SK-N-SH treated with all-trans-retinoic acid at 6 μM for 48 hours (cell line): ENCODE measurements at regions not wholly inside any gene's neighbourhood (a gene's known extent, or its start where the extent isn't known, plus 50 kb on each side); places are given as distances from the start of the nearest gene placed in this dataset.

ENCODE experiments used
- ATAC-seq: fragments of 200-7000 bp; cut with Tn5 transposase; 3 replicates; pipeline ENCODE4 v1.9.1; 2020; ENCODE audit warnings: mild to moderate bottlenecking, moderate library complexity
- ARNTL ChIP-seq: fragments of 450-650 bp; formaldehyde crosslinking; IDR thresholded peaks from 2 replicates; pipeline ENCODE4 v1.5.0; 2020; ENCODE audit warnings: low read depth, mild to moderate bottlenecking, moderate library complexity, borderline replicate concordance
- BACH2 ChIP-seq: fragments of 250-450 bp; sonication (Bioruptor Pico); IDR thresholded peaks from 2 replicates; pipeline ENCODE4 v1.9.0; 2021; ENCODE audit warnings: mild to moderate bottlenecking, borderline replicate concordance
- CREB5 ChIP-seq: fragments of 250-450 bp; sonication (Bioruptor Pico); IDR thresholded peaks from 2 replicates; pipeline ENCODE4 v1.5.1; 2020; ENCODE audit warnings: low read depth, mild to moderate bottlenecking, moderate library complexity
- CSDC2 ChIP-seq: fragments of 250-450 bp; sonication (Bioruptor Pico); IDR thresholded peaks from 2 replicates; pipeline ENCODE4 v1.5.0; 2020; ENCODE audit warnings: mild to moderate bottlenecking, moderate library complexity
- ESRRG ChIP-seq: fragments of 250-450 bp; sonication (Bioruptor Pico); IDR thresholded peaks from 2 replicates; pipeline ENCODE4 v1.6.1; 2021; ENCODE audit warnings: mild to moderate bottlenecking
- GLIS3 ChIP-seq: fragments of 250-450 bp; sonication (Bioruptor Pico); IDR thresholded peaks from 2 replicates; pipeline ENCODE4 v1.5.0; 2020; ENCODE audit warnings: mild to moderate bottlenecking, moderate library complexity
- ISL1 ChIP-seq: fragments of 250-450 bp; sonication (Bioruptor Pico); IDR thresholded peaks from 2 replicates; pipeline ENCODE4 v2.1.2; 2022; ENCODE audit warnings: mild to moderate bottlenecking, moderate library complexity
- PATZ1 ChIP-seq: fragments of 250-450 bp; sonication (Bioruptor Pico); IDR thresholded peaks from 2 replicates; pipeline ENCODE4 v1.8.0; 2020; ENCODE audit warnings: mild to moderate bottlenecking, moderate library complexity, borderline replicate concordance
- POU6F1 ChIP-seq: fragments of 250-450 bp; sonication (Bioruptor Pico); IDR thresholded peaks from 2 replicates; pipeline ENCODE4 v1.8.0; 2021; ENCODE audit warnings: low read depth, mild to moderate bottlenecking, moderate library complexity, borderline replicate concordance
- RARB ChIP-seq: fragments of 250-450 bp; sonication (Bioruptor Pico); IDR thresholded peaks from 2 replicates; pipeline ENCODE4 v1.8.0; 2021; ENCODE audit warnings: mild to moderate bottlenecking, moderate library complexity
- SNAI2 ChIP-seq: fragments of 250-450 bp; sonication (Bioruptor Pico); IDR thresholded peaks from 2 replicates; pipeline ENCODE4 v1.5.0; 2020; ENCODE audit warnings: mild to moderate bottlenecking, moderate library complexity
- TCF4 ChIP-seq: fragments of 250-450 bp; sonication (Bioruptor Pico); IDR thresholded peaks from 2 replicates; pipeline ENCODE4 v1.8.0; 2021; ENCODE audit warnings: mild to moderate bottlenecking, moderate library complexity, borderline replicate concordance
- TOX ChIP-seq: fragments of 250-450 bp; sonication (Bioruptor Pico); IDR thresholded peaks from 2 replicates; pipeline ENCODE4 v1.8.0; 2021; ENCODE audit warnings: mild to moderate bottlenecking, moderate library complexity, borderline replicate concordance
- TSHZ2 ChIP-seq: fragments of 250-450 bp; sonication (Bioruptor Pico); IDR thresholded peaks from 2 replicates; pipeline ENCODE4 v1.5.0; 2020; ENCODE audit warnings: mild to moderate bottlenecking, moderate library complexity
- ZC3H10 ChIP-seq: fragments of 250-450 bp; sonication (Bioruptor Pico); IDR thresholded peaks from 2 replicates; pipeline ENCODE4 v1.5.1; 2021; ENCODE audit warnings: mild to moderate bottlenecking, moderate library complexity
- ZFP3 ChIP-seq: fragments of 250-450 bp; sonication (Bioruptor Pico); IDR thresholded peaks from 2 replicates; pipeline ENCODE4 v1.5.0; 2020; ENCODE audit warnings: mild to moderate bottlenecking, moderate library complexity
- ZFP30 ChIP-seq: fragments of 450-650 bp; formaldehyde crosslinking; IDR thresholded peaks from 2 replicates; pipeline ENCODE4 v1.5.0; 2022; ENCODE audit warnings: mild to moderate bottlenecking, moderate library complexity
- ZNF565 ChIP-seq: fragments of 450-650 bp; formaldehyde crosslinking; conservative IDR thresholded peaks from 2 replicates; pipeline ENCODE4 v1.5.0; 2020; ENCODE audit warnings: low read depth, mild to moderate bottlenecking, moderate library complexity
- ZNF70 ChIP-seq: fragments of 450-650 bp; formaldehyde crosslinking; IDR thresholded peaks from 2 replicates; pipeline ENCODE4 v1.5.0; 2020; ENCODE audit warnings: mild to moderate bottlenecking, moderate library complexity
- ZNF8 ChIP-seq: fragments of 450-650 bp; formaldehyde crosslinking; IDR thresholded peaks from 2 replicates; pipeline ENCODE4 v1.5.0; 2020; ENCODE audit warnings: mild to moderate bottlenecking, moderate library complexity
- TF ChIP-seq, protein P1 (sequence below): fragments of 250-450 bp; sonication (Bioruptor Pico); IDR thresholded peaks from 2 replicates; pipeline ENCODE4 v1.5.1; 2021; ENCODE audit warnings: mild to moderate bottlenecking, moderate library complexity

DNA sequence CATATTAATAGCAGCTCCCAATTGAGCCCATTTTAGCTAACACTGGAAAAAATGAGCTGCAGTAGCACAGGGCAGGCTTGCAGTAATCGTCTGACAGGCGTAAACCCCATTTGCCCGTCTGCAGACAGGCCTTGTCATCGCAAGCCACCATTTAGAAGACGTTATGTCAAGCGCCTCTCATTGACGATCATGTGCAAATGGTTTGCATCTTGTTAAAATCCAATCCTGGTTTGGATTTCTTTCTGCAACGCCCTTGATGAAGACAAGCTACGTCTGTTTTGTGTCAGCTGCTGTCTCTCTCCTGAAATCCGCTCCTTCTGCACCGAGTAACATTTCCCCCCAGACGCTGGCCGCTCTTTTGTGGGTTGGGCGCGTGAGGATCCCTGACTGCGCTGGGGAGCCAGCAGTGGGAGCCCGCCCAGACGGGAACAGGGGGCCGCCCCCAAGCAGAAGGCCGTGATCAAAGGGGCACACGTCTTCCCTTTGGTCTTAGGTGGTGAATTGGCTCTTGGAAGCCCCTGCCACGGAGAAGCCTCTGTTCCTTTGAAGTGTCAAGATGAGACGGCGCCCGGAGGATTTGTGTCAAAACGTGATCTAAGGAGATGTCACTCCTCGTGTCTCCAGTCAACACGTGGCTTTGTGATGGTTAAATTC lies 84.2 kb upstream of the GPC1 start:
- peak; percentile 53 for ATAC-seq
- TF ChIP-seq ZFP3 (no peak), TCF4 (CRISPR knock-in tag) (peak; percentile 31; the same call in 1 of the 2 replicates), ESRRG (no peak), ZC3H10 (CRISPR knock-in tag) (no peak), BACH2 (no peak), CSDC2 (CRISPR knock-in tag) (no peak), ZFP30 (CRISPR knock-in tag) (no peak), SNAI2 (CRISPR knock-in tag) (no peak), TSHZ2 (CRISPR knock-in tag) (no peak), ARNTL (CRISPR knock-in tag) (no peak), RARB (CRISPR knock-in tag) (no peak), ISL1 (CRISPR knock-in tag) (peak; percentile 29)
- TF ChIP-seq, all 23 proteins: peak for 2

DNA sequence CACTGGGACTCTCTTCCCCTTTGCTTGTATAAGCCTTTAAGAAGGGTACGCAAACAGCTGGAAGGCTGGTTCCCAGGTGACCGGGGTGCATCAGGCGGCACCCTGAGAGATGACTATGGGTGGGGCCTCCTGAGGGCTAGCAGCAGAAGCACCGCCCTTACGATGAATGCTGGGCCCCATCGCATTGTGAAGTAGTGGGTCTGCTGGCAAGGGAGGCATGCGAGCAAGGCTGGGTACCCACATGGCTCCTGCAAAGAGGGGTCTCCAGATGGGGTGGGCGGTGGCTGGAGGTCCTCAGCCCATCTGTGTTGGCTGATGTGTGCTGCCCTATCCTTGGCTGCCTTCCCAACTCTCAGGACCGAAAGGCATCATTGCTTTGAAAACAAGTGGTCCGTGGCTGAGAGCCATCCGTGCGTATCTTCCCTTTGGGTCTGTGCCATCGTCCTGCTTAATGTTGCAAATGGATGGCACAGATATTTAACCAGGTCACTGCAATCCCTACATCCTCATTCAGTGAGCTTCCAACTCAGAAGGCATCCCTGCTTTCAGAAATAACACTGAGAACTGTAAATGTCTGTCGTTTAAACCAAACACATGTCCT lies 83.5 kb upstream of the GPC1 start:
- TF ChIP-seq CSDC2 (CRISPR knock-in tag), result no peak
- TF ChIP-seq TOX (CRISPR knock-in tag), result no peak
- no peak for TF ChIP-seq ZNF8
- no peak for TF ChIP-seq CREB5 (CRISPR knock-in tag)
- no peak for TF ChIP-seq PATZ1 (CRISPR knock-in tag)
- TF ChIP-seq ZNF70 (CRISPR knock-in tag), result no peak
- TF ChIP-seq POU6F1 (CRISPR knock-in tag), result no peak
- TF ChIP-seq ARNTL (CRISPR knock-in tag), result no peak
- no peak for TF ChIP-seq SNAI2 (CRISPR knock-in tag)
- TF ChIP-seq BACH2, result no peak
- TF ChIP-seq, protein P1, sequence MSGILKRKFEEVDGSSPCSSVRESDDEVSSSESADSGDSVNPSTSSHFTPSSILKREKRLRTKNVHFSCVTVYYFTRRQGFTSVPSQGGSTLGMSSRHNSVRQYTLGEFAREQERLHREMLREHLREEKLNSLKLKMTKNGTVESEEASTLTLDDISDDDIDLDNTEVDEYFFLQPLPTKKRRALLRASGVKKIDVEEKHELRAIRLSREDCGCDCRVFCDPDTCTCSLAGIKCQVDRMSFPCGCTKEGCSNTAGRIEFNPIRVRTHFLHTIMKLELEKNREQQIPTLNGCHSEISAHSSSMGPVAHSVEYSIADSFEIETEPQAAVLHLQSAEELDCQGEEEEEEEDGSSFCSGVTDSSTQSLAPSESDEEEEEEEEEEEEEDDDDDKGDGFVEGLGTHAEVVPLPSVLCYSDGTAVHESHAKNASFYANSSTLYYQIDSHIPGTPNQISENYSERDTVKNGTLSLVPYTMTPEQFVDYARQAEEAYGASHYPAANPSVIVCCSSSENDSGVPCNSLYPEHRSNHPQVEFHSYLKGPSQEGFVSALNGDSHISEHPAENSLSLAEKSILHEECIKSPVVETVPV (CRISPR knock-in tag), result no peak
- TF ChIP-seq ZNF565, result no peak
- peak; percentile 14; the same call in 1 of the 3 replicates for ATAC-seq

- TF ChIP-seq POU6F1 (CRISPR knock-in tag) (no peak), ZC3H10 (CRISPR knock-in tag) (no peak), ARNTL (CRISPR knock-in tag) (no peak), GLIS3 (CRISPR knock-in tag) (no peak), CSDC2 (CRISPR knock-in tag) (no peak), ESRRG (no peak)
- TF ChIP-seq, protein P1 (CRISPR knock-in tag), result no peak
- ATAC-seq, result no peak
Observed at GRCh38 chr2:240353086-240353798, 82.2 kb upstream of the GPC1 start.
